ENCODE measurements at regions not wholly inside any gene's neighbourhood (a gene's known extent, or its start where the extent isn't known, plus 50 kb on each side); places are given as distances from the start of the nearest gene placed in this dataset.

- H3K36me3 ChIP-seq (ENCODE audit: insufficient read depth, low read length) = no peaks in the 10 kb centered on the region
- H3F3A ChIP-seq (ENCODE audit: insufficient read depth, low read length, poor library complexity, severe bottlenecking) = no peaks in the 10 kb centered on the region
- no peaks in the 10 kb centered on the region for H3K79me2 ChIP-seq (replicated peaks; ENCODE audit: insufficient read depth, low read length)
- TF ChIP-seq TAF1 (IDR thresholded peaks at IDR 0.05; ENCODE audit: low read depth) = no peak
- no peak for TF ChIP-seq EZH2 (IDR thresholded peaks at IDR 0.05; ENCODE audit: borderline replicate concordance, insufficient read depth, low read length, poor library complexity, severe bottlenecking)
- TF ChIP-seq MXI1 (conservative IDR thresholded peaks at IDR 0.05; ENCODE audit: poor library complexity, severe bottlenecking) = no peak
- no peak for TF ChIP-seq RAD21 (conservative IDR thresholded peaks at IDR 0.05)
- TF ChIP-seq EP300 (conservative IDR thresholded peaks at IDR 0.05; ENCODE audit: poor library complexity, severe bottlenecking) = no peak
- no peak for TF ChIP-seq POLR2AphosphoS5 (IDR thresholded peaks at IDR 0.05)
- TF ChIP-seq REST (IDR thresholded peaks at IDR 0.05; ENCODE audit: borderline replicate concordance) = no peak
- TF ChIP-seq CTCF (IDR thresholded peaks at IDR 0.05; ENCODE audit: poor library complexity, severe bottlenecking) = no peak
- TF ChIP-seq SMC3 (conservative IDR thresholded peaks at IDR 0.05; ENCODE audit: poor library complexity) = no peak
- H3K9me3 ChIP-seq (ENCODE audit: low read length) = no peaks in the 10 kb centered on the region
- H3K9ac ChIP-seq (ENCODE audit: low read length) = no peak overlapping the region
- no peaks in the 10 kb centered on the region for H3K9me2 ChIP-seq (ENCODE audit: insufficient read depth, low read length)
- H3K27me3 ChIP-seq (ENCODE audit: insufficient read depth, low read depth, low read length) = no peaks in the 10 kb centered on the region
- no peak overlapping the region for H2AFZ ChIP-seq (ENCODE audit: low read depth, low read length)
- H3K27ac ChIP-seq (ENCODE audit: low read length) = no peak overlapping the region
- H4K20me1 ChIP-seq (ENCODE audit: insufficient read depth) = no peaks in the 10 kb centered on the region
- H3K4me3 ChIP-seq (ENCODE audit: low read length) = no peak overlapping the region
- H3K4me2 ChIP-seq (ENCODE audit: low read length) = no peak overlapping the region
These were observed 127.5 kb downstream of the ARRDC3 start for GRCh38 chr5:91255396-91256141.

GRCh38 chr5:91252916-91253315 lies 130.2 kb downstream of the ARRDC3 start:
- TF ChIP-seq TAF1 (IDR thresholded peaks at IDR 0.05; ENCODE audit: low read depth) (no peak), MXI1 (conservative IDR thresholded peaks at IDR 0.05; ENCODE audit: poor library complexity, severe bottlenecking) (no peak), CTCF (IDR thresholded peaks at IDR 0.05; ENCODE audit: poor library complexity, severe bottlenecking) (no peak), EP300 (conservative IDR thresholded peaks at IDR 0.05; ENCODE audit: poor library complexity, severe bottlenecking) (no peak), SMC3 (conservative IDR thresholded peaks at IDR 0.05; ENCODE audit: poor library complexity) (no peak), EZH2 (IDR thresholded peaks at IDR 0.05; ENCODE audit: borderline replicate concordance, insufficient read depth, low read length, poor library complexity, severe bottlenecking) (no peak), RAD21 (conservative IDR thresholded peaks at IDR 0.05) (no peak), POLR2AphosphoS5 (IDR thresholded peaks at IDR 0.05) (no peak), REST (IDR thresholded peaks at IDR 0.05; ENCODE audit: borderline replicate concordance) (no peak)
- no peaks in the 10 kb centered on the region for H3F3A ChIP-seq (ENCODE audit: insufficient read depth, low read length, poor library complexity, severe bottlenecking)
- H3K27me3 ChIP-seq (ENCODE audit: insufficient read depth, low read depth, low read length) = no peaks in the 10 kb centered on the region
- H3K4me2 ChIP-seq (ENCODE audit: low read length) = no peak overlapping the region
- no peaks in the 10 kb centered on the region for H3K79me2 ChIP-seq (replicated peaks; ENCODE audit: insufficient read depth, low read length)
- no peak overlapping the region for H3K4me3 ChIP-seq (ENCODE audit: low read length)
- no peak overlapping the region for H2AFZ ChIP-seq (ENCODE audit: low read depth, low read length)
- H3K27ac ChIP-seq (ENCODE audit: low read length) = no peak overlapping the region
- H3K9ac ChIP-seq (ENCODE audit: low read length) = no peak overlapping the region
- no peaks in the 10 kb centered on the region for H3K9me3 ChIP-seq (ENCODE audit: low read length)
- no peaks in the 10 kb centered on the region for H4K20me1 ChIP-seq (ENCODE audit: insufficient read depth)
- no peaks in the 10 kb centered on the region for H3K36me3 ChIP-seq (ENCODE audit: insufficient read depth, low read length)
- no peaks in the 10 kb centered on the region for H3K9me2 ChIP-seq (ENCODE audit: insufficient read depth, low read length)
